ENCODE measurements at regions not wholly inside any gene's neighbourhood (a gene's known extent, or its start where the extent isn't known, plus 50 kb on each side); places are given as distances from the start of the nearest gene placed in this dataset.

DNA sequence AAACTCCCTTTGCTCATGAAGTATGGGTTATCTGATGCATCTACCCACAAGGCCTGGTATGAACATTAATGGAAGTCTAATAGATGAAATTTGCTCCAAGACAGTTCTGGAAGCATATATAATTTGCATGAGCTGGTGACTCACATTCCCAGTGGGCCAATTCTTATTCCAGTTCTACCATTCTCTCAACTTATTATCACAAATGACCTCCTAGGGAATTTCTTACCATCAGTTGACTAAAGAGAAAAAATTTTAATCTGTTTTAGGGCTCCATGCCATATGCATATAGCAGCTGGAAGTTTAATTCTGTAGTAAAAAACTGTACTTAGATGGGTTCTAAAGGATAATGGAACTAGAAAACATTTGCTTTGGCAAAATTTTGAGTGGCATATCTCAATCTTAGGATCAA is 165.2 kb upstream of the COL3A1 start:
- TF ChIP-seq, protein P1, sequence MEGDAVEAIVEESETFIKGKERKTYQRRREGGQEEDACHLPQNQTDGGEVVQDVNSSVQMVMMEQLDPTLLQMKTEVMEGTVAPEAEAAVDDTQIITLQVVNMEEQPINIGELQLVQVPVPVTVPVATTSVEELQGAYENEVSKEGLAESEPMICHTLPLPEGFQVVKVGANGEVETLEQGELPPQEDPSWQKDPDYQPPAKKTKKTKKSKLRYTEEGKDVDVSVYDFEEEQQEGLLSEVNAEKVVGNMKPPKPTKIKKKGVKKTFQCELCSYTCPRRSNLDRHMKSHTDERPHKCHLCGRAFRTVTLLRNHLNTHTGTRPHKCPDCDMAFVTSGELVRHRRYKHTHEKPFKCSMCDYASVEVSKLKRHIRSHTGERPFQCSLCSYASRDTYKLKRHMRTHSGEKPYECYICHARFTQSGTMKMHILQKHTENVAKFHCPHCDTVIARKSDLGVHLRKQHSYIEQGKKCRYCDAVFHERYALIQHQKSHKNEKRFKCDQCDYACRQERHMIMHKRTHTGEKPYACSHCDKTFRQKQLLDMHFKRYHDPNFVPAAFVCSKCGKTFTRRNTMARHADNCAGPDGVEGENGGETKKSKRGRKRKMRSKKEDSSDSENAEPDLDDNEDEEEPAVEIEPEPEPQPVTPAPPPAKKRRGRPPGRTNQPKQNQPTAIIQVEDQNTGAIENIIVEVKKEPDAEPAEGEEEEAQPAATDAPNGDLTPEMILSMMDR (IDR thresholded peaks at IDR 0.05) = no peak
- no peak for TF ChIP-seq POLR2A (IDR thresholded peaks at IDR 0.05)

Measured in heart left ventricle (tissue), 13 donors.